GM10266 (cell line): ENCODE measurements at regions not wholly inside any gene's neighbourhood (a gene's known extent, or its start where the extent isn't known, plus 50 kb on each side); places are given as distances from the start of the nearest gene placed in this dataset.
"Not testable (repeated sequence)": the region's sequence is repeated elsewhere in the genome, so short reads cannot be mapped to it uniquely, and the experiment has no call there.

ENCODE experiments used
- DNase-seq: peaks from one replicate; pipeline ENCODE4 v3.0.0; 2012; ENCODE audit errors: extremely low spot score
- TF ChIP-seq, protein P1 (sequence below): IDR thresholded peaks from 2 replicates; pipeline ENCODE4 v1.5.1; 2012; ENCODE audit warnings: mild to moderate bottlenecking, low read depth; ENCODE audit not compliant: control insufficient read depth, insufficient read depth; ENCODE audit errors: missing control alignments

DNA sequence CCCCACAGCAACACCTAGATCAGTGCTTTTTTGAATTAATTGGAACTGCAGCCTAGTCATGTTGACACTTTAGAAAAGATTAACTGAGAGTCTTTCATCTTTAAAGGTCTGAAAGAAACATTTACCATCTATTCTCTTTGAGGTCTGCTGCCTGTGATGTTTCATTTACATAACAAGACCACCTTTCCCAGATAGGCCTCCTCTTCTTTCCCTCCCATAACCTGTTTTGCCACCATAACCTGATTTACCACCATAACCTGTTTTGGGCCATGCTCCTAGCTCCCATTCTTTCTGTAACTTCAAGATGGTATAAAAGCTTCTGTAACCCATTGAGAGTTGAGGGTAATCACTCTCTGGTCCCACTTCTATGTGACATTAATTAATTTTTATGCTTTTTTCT is 320.8 kb downstream of the PCDH20 start:
- no peak for DNase-seq
- TF ChIP-seq, protein P1, sequence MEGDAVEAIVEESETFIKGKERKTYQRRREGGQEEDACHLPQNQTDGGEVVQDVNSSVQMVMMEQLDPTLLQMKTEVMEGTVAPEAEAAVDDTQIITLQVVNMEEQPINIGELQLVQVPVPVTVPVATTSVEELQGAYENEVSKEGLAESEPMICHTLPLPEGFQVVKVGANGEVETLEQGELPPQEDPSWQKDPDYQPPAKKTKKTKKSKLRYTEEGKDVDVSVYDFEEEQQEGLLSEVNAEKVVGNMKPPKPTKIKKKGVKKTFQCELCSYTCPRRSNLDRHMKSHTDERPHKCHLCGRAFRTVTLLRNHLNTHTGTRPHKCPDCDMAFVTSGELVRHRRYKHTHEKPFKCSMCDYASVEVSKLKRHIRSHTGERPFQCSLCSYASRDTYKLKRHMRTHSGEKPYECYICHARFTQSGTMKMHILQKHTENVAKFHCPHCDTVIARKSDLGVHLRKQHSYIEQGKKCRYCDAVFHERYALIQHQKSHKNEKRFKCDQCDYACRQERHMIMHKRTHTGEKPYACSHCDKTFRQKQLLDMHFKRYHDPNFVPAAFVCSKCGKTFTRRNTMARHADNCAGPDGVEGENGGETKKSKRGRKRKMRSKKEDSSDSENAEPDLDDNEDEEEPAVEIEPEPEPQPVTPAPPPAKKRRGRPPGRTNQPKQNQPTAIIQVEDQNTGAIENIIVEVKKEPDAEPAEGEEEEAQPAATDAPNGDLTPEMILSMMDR = no peak

DNA sequence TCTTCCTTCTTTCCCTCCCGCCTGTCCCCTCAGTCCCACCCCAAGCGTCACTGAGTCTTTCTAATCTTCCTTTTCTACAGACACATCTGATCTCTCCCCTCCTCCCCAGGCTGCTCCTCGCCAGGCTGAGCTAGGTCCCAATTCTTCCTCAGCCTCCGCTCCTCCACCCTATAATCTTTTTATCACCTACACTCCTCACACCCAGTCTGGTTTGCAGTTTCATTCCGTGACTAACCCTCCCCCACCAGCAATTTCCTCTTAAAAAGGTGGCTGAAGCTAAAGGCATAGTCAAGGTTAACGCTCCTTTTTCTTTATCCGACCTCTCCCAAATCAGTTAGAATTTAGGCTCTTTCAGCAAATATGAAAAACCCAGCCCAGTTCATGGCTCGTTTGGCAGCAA is 325.8 kb downstream of the PCDH20 start:
- DNase-seq = not testable (repeated sequence)

DNA sequence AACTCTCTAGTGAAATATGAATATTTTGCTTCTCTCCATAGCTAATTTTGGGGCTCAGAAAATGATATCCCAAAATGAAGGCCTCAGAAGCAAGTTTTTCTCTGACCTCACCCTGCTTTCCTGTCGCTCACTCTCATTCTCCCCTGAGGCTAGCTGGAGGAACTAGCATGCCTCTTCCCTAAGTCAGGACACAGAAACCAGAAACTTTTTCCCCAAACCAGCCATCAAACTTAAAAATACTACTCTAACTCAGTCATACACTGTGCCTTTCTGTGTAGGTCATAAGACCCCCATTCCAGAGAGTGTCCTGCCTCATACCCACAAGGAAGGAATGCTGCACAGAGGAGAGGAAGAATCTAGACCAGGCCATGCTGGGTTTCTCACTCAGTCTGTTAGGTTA is 329.6 kb downstream of the PCDH20 start:
- TF ChIP-seq, protein P1 = no peak
- DNase-seq = no peak

DNA sequence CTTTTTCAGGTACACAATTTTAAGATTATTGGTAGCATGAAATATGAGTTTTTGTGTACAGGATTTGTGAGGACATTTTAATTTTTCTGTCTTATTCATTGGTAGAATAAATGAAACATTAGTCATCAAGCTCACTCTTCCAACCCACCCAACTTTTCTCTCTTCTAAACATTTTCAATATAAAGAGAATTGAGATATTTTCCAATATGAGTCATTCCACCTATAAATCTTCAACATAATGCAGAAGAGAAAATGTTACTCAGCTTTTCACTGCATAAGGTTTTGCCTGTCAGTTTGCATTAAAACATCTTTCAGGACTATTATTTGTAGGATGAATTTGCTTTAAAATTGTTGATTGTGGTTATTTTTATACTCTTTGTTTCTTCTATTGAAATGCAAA is 330.7 kb downstream of the PCDH20 start:
- DNase-seq = no peak
- TF ChIP-seq, protein P1 = no peak

DNA sequence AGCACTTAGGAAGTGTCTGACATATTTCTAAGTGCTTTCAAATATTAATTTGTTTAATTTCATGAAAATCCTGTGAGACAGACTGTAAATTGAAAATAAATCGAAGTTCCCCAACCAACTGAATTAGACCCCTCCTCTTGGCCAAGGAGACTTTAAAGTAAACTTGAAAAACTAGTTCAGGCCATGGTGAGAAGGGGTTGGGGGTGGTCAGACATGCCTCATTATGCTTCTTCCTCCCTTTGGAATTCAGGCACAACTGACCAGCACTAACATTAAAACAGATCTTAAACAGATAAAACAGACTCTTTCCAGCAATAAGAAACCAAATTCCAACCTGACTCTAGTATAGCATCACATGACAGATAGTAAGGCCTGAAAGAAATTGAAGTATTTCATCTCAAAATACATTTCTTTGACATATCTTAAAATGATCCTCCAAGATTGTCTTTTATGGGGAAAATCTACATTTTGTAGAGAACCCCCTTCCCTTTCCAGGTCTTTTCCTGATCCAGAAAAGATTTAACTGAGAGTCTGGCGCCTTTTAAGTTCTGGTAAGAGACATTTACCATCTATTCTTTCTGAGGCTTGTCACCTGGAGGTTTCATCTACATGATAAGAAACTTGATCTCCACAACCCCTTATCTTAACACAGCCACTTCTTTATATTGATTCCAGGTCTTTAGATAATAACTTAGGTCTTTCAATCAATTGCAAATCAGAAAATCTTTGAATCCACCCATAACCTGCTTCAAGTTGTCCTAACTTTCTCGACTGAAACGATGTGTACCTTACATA is 336.5 kb downstream of the PCDH20 start:
- TF ChIP-seq, protein P1 = no peak
- DNase-seq = no peak

DNA sequence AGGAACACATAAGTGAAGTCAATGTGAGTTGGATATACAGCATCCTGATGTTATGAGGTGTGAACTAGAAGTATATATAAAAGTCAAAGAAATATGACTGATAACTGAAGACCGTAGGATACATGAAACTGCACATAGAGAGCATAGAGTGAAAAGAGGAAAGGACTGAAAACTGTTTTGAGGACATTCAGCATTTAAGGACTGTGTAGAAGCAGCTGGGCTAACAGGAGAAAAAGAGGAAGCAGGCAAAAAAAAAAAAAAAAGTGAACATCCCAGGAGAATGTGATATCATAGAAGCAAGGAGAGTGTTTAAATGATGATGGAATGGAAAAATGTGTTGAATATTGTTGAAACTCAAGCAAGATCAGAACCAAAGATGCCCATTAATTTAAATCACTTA is 363.5 kb downstream of the PCDH20 start:
- TF ChIP-seq, protein P1 = no peak
- no peak for DNase-seq

DNA sequence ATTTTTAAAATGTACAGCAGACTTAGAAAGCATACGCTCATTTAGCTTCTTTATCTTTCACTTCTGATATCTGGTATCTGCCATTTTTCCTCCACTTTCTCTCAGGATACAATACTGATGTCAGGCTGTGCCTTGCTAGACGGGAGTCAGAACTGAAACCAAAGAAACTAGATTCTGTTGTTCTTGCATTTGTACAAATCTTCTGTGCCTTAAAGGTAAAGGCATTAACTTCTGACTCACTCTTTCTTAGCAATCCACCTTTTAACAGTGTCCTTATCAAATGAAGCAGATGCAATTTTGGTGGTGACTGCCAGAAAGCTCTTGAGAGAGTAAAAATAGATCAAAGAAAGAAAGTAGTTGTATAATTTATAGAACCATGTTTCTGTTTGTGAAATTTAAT is 370.4 kb downstream of the PCDH20 start:
- DNase-seq = no peak
- TF ChIP-seq, protein P1 = no peak

DNA sequence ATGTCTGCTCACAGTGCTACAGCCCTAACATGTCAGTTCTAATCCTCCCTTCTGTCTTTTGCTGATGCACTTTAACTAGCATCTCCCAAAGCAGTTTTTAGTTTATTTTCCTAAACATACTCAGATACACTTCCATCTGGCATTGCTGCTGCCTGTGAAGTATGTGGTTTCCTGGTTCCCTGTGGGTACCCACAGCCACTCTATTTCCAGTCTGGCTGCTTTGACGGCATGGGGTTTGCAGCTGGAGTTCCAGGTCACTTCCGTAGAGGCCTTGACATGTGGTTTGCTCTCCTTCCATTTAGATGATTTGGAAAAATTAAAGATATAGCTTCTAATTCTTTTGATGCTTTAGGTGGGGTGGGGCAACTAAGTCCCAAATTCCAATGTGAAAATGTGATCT is 375.5 kb downstream of the PCDH20 start:
- TF ChIP-seq, protein P1 = no peak
- DNase-seq = no peak
